ENCODE measurements at regions not wholly inside any gene's neighbourhood (a gene's known extent, or its start where the extent isn't known, plus 50 kb on each side); places are given as distances from the start of the nearest gene placed in this dataset.

- Mint-ChIP-seq H3K4me1 (ENCODE audit: low read depth) (no peaks in the 10 kb centered on the region), H3K27ac (no peak overlapping the region), H3K27me3 (ENCODE audit: insufficient read depth) (peaks cover 28% of the 10 kb centered on the region), H3K9me3 (no peaks in the 10 kb centered on the region; the same call in 1 of the 2 replicates), H3K36me3 (ENCODE audit: low read depth) (no peaks in the 10 kb centered on the region), H3K4me3 (no peak overlapping the region)
- no peak for DNase-seq
- no peak for TF ChIP-seq CTCF (IDR thresholded peaks at IDR 0.05)
Measured at GRCh38 chr20:56885521-56885920, 256.4 kb downstream of the TFAP2C start.

- no peak for DNase-seq
- no peak for TF ChIP-seq CTCF (IDR thresholded peaks at IDR 0.05)
- no peaks in the 10 kb centered on the region for H3K36me3 Mint-ChIP-seq (ENCODE audit: low read depth)
- no peak overlapping the region for H3K4me3 Mint-ChIP-seq
- no peaks in the 10 kb centered on the region for H3K9me3 Mint-ChIP-seq
- H3K27me3 Mint-ChIP-seq (ENCODE audit: insufficient read depth): peaks cover 29% of the 10 kb centered on the region
- H3K4me1 Mint-ChIP-seq (ENCODE audit: low read depth): no peaks in the 10 kb centered on the region
- no peak overlapping the region for H3K27ac Mint-ChIP-seq
Measured at GRCh38 chr20:56890011-56890410, 260.9 kb downstream of the TFAP2C start.

- no peak for TF ChIP-seq CTCF (IDR thresholded peaks at IDR 0.05)
- Mint-ChIP-seq H3K27me3 (ENCODE audit: insufficient read depth) (peaks cover 29% of the 10 kb centered on the region), H3K9me3 (no peaks in the 10 kb centered on the region), H3K36me3 (ENCODE audit: low read depth) (no peaks in the 10 kb centered on the region), H3K27ac (no peak overlapping the region), H3K4me1 (ENCODE audit: low read depth) (no peaks in the 10 kb centered on the region), H3K4me3 (no peak overlapping the region)
- DNase-seq: no peak
Measured at GRCh38 chr20:56893226-56893917, 264.3 kb downstream of the TFAP2C start.

GRCh38 chr20:56896447-56896846, 267.3 kb downstream of the TFAP2C start:
- Mint-ChIP-seq H3K9me3 (peaks cover 8% of the 10 kb centered on the region), H3K27ac (no peak overlapping the region), H3K4me1 (ENCODE audit: low read depth) (no peaks in the 10 kb centered on the region), H3K36me3 (ENCODE audit: low read depth) (peaks cover 7% of the 10 kb centered on the region; the same call in 1 of the 2 replicates), H3K4me3 (no peak overlapping the region), H3K27me3 (ENCODE audit: insufficient read depth) (peaks cover 21% of the 10 kb centered on the region)
- no peak for DNase-seq
- no peak for TF ChIP-seq CTCF (IDR thresholded peaks at IDR 0.05)

- no peak for DNase-seq
- TF ChIP-seq CTCF (IDR thresholded peaks at IDR 0.05): no peak
- Mint-ChIP-seq H3K27ac (no peak overlapping the region), H3K4me3 (no peak overlapping the region), H3K9me3 (peaks cover 14% of the 10 kb centered on the region), H3K36me3 (ENCODE audit: low read depth) (peaks cover 7% of the 10 kb centered on the region; the same call in 1 of the 2 replicates), H3K27me3 (ENCODE audit: insufficient read depth) (peaks cover 21% of the 10 kb centered on the region), H3K4me1 (ENCODE audit: low read depth) (no peaks in the 10 kb centered on the region)
Measured at GRCh38 chr20:56897318-56897957, 268.3 kb downstream of the TFAP2C start.

Data from HFFc6 (cell line).